IPS-NIHi7 (cell line): ENCODE measurements at regions not wholly inside any gene's neighbourhood (a gene's known extent, or its start where the extent isn't known, plus 50 kb on each side); places are given as distances from the start of the nearest gene placed in this dataset.

Experiments
- DNase-seq: peaks from one replicate; pipeline ENCODE4 v3.0.0; 2012; ENCODE audit warnings: mixed read lengths; ENCODE audit errors: extremely low spot score

- no peak for DNase-seq
Measured at GRCh38 chr2:234278556-234279255, 218.2 kb downstream of the ARL4C start.

GRCh38 chr2:234275515-234275914 is 221.4 kb downstream of the ARL4C start:
- no peak for DNase-seq

GRCh38 chr2:234273887-234274584 is 222.8 kb downstream of the ARL4C start:
- no peak for DNase-seq

DNA sequence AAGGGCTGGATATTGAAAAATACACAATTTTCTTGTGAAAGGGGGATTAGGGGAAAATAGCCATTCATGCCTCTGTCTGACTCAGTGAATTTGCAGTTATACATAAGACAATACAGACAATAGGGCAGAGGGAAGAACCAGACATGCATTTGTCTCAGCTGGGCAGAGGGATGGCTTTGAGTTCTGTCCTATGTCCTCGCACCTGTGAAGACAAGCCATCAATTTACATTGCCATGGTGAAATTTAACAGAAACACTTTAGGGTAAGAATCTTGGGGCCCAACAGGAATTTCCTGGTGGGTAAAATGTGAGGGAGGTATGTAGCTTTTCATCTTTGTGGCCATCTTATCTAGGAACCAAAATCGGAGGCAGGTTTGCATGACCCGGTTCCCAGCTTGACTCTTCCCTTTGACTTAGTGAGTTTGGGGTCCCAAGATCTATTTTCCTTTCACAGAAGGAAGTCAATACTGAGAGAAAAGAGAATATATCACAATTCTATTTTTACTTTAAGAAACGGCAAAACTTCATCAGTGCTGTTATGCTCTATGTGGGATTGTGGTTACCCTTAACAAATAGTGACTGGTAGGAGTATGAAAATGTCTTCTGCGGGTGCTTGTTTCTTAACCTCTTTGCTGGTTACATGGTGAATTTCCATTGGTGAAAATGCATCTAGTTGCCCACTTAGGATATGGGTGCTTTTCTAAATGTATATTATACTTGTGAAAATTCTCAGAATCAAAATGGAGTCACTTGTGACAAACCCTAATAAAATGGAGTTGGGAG is 221.8 kb downstream of the SPP2 start:
- DNase-seq: no peak

DNA sequence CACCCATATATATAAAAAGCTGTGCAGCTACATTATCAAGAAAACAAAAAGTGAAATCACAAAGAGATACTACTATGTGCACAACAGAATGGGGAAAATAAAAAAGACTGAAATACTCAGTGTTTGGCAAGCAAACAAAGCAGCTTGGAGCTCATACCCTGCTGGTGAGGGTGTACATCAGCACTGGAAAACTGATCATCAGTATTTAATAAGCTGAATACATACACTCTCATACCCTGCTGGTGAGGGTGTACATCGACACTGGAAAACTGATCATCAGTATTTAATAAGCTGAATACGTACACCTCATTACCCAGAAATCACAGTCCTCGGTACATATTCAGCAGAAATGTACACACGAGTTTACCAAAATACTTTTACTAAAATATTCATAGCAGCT is 220.8 kb downstream of the SPP2 start:
- no peak for DNase-seq

- no peak for DNase-seq
Measured at GRCh38 chr2:234269769-234270204, 219.3 kb downstream of the SPP2 start.

DNA sequence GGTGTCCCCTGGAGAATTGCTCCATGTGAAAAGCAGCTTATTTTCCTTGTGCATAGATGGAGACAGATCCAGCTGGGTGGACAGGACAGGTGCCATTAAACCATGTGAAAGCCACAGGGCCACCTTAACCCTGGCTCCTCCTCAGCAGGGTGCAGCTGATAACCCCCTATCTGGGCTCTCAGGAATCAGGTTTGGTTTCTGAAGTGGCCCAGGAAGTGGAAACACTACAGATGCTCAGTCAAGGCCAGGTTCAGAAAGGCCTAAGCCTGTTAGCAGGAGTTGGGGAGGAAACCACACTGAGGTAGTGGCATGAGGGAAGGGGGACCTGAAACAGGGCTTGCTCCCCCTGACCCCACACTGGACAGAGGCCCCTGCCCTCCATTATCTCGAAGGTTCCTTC is 217.0 kb downstream of the SPP2 start:
- DNase-seq: no peak

- no peak for DNase-seq
Measured at GRCh38 chr2:234266952-234267351, 216.4 kb downstream of the SPP2 start.

DNA sequence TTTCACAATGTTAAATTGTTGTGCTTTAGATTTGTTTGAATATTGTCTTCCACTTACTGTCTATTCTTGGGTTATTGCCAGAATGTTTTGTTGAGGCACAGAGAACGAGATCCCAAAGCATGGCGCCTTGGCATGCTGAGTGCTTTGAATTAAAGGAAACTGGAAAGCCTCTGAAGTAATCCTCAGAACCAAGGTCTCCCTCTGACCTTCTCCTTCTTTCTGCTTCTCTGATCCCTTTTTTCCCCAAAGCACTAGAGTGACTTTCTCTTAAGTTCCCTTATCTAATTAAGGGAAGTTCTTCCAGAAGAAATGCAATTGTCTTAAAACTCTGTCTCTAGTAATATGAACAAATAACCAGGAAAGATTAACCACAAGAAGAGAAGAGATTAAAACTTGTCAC is 214.7 kb downstream of the SPP2 start:
- no peak for DNase-seq

DNA sequence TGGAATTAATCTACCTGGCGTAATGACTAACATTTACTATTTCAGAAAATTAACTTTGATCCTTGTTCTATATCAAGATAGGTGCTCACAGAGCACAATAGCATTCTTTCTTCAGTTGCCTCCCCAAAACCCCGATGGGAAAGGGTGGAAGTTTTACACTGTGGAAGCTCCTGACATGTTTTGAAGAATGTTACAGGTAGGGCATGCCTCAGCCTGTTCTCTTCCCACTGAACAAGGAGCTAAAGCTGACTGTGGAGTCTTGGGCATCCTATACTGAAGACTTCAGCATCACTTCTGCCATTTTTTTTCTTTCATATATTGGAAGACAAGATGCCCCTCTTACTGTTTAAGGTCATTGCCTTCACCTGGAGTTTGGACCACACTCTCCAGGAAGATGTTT is 211.2 kb downstream of the SPP2 start:
- DNase-seq: no peak

- DNase-seq: no peak
Measured at GRCh38 chr2:234259440-234259839, 208.9 kb downstream of the SPP2 start.

GRCh38 chr2:234258562-234259141 is 208.2 kb downstream of the SPP2 start:
- DNase-seq: no peak

- DNase-seq: peak; percentile 80
Measured at GRCh38 chr2:234257859-234258561, 207.5 kb downstream of the SPP2 start.

GRCh38 chr2:234256516-234256915 is 206.0 kb downstream of the SPP2 start:
- no peak for DNase-seq

- DNase-seq: no peak
Measured at GRCh38 chr2:234254783-234255521, 204.4 kb downstream of the SPP2 start.

DNA sequence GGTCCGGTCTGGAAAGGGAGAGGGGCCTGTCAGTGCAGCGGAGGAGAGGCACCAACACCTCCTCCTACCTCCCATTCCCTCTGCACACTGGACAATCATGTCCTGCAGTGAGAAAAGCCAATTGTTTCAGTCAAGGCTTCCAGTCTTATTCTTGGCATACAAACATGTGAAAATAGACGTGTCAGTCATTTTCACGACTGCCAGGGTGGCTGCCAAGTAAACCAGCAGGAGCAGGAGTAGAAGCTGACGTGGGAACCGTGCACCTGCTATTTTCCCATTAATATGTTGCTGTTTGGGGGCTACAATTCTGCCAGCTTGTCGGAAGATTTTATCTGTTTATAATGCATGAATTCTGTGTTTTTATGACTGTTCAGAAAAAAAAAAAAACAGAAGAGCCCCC is 202.3 kb downstream of the SPP2 start:
- DNase-seq: no peak

- no peak for DNase-seq
Measured at GRCh38 chr2:234251326-234252271, 201.1 kb downstream of the SPP2 start.

- DNase-seq: no peak
Measured at GRCh38 chr2:234250926-234251325, 200.4 kb downstream of the SPP2 start.

- peak; percentile 26 for DNase-seq
Measured at GRCh38 chr2:234249873-234250272, 199.4 kb downstream of the SPP2 start.
